ENCODE measurements at regions not wholly inside any gene's neighbourhood (a gene's known extent, or its start where the extent isn't known, plus 50 kb on each side); places are given as distances from the start of the nearest gene placed in this dataset.

DNA sequence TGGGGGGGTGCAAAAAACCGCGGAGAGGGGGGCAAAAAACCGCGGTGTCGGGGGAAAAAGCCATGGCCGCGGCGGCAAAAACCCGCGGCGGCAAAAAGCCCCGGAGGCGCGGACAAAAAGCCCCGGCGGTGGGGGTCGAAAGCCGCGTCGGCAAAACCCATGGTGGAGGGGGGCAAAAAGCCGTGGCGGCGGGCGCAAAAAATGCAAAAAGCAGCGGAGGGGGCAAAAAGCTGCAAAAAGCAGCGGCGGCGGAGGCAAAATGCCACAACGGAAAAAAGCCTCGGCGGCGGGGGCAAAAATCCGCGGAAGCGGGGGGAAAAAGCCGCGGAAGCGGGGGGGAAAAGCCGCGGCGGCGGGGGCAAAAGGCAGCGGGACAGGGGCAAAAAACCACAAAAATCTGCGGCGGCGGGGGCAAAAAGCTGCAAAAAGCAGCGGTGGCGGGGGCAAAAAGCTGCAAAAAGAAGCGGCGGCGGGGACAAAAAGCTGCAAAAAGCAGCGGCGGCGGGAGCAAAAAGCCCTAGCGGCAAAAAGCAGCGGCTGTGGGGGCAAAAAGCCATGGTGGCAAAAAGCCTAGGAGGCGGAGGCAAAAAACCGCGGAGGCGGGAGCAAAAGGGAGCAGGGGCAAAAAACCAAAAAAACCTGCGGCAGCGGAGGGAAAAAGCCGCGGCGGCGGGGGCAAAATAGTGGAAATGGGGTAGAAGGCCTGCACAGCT lies 418.9 kb downstream of the ZNF716 start:
- Histone ChIP-seq H4K91ac (ENCODE audit: insufficient read length, low read depth, low read length) (no peak overlapping the region), H3K14ac (ENCODE audit: insufficient read depth, low read length) (no peak overlapping the region), H2BK120ac (ENCODE audit: low read depth, low read length, poor library complexity, severe bottlenecking) (no peak overlapping the region), H2BK5ac (ENCODE audit: insufficient read length, low read length) (no peak overlapping the region), H3K79me2 (ENCODE audit: insufficient read depth, low read length) (no peaks in the 10 kb centered on the region), H3K4me2 (ENCODE audit: insufficient read depth, insufficient read length, low read length) (no peak overlapping the region), H3K23me2 (ENCODE audit: insufficient read length, low read depth, low read length, poor library complexity, severe bottlenecking) (no peaks in the 10 kb centered on the region), H2AK5ac (ENCODE audit: insufficient read length, low read length) (no peak overlapping the region), H2BK20ac (ENCODE audit: low read depth, low read length, poor library complexity, severe bottlenecking) (no peak overlapping the region), H3K27me3 (ENCODE audit: insufficient read depth, low read length) (no peaks in the 10 kb centered on the region), H3K23ac (ENCODE audit: insufficient read length, low read depth, low read length) (no peak overlapping the region), H3K9ac (ENCODE audit: extremely low read depth, insufficient read length, low read length) (no peak overlapping the region), H2BK15ac (ENCODE audit: low read depth, low read length) (no peak overlapping the region), H2BK12ac (ENCODE audit: insufficient read length, low read depth, low read length) (no peak overlapping the region), H4K20me1 (ENCODE audit: control insufficient read depth, insufficient read depth, insufficient read length) (no peaks in the 10 kb centered on the region), H3T11ph (ENCODE audit: low read length) (no peak overlapping the region), H3K56ac (ENCODE audit: insufficient read length, low read depth, low read length) (no peak overlapping the region), H3K9me3 (ENCODE audit: control insufficient read depth, low read depth, low read length) (peaks cover 16% of the 10 kb centered on the region), H3K79me1 (ENCODE audit: insufficient read depth, low read depth, low read length, poor library complexity, severe bottlenecking) (no peaks in the 10 kb centered on the region), H3K18ac (ENCODE audit: insufficient read length, low read depth, low read length) (no peak overlapping the region), H3K27ac (ENCODE audit: insufficient read length, low read depth, low read length) (no peak overlapping the region), H3K4ac (ENCODE audit: low read depth, low read length) (no peak overlapping the region), H3K4me1 (ENCODE audit: insufficient read depth, low read length) (no peaks in the 10 kb centered on the region), H4K8ac (replicated peaks; ENCODE audit: insufficient read length, low read depth, low read length) (no peak overlapping the region), H4K5ac (ENCODE audit: insufficient read length, low read depth, low read length) (no peak overlapping the region), H2AFZ (ENCODE audit: low read length) (no peak overlapping the region)
- Mint-ChIP-seq H3K9me3 (peaks cover 74 to 81% of the 10 kb centered on the region in 2 experiments), H3K36me3 (ENCODE audit: insufficient read depth in 1 of 3, low read depth in 3 of 3) (peaks cover 4 to 26% (median 15%) of the 10 kb centered on the region in 3 experiments; a peak in 6 of 7 replicates), H3K27me3 (ENCODE audit: low read depth) (peaks cover 2% of the 10 kb centered on the region; the same call in 1 of the 2 replicates), H3K4me3 (no peak overlapping the region), H3K4me1 (no peaks in the 10 kb centered on the region), H3K27ac (no peak overlapping the region)
- TF ChIP-seq, protein P1, sequence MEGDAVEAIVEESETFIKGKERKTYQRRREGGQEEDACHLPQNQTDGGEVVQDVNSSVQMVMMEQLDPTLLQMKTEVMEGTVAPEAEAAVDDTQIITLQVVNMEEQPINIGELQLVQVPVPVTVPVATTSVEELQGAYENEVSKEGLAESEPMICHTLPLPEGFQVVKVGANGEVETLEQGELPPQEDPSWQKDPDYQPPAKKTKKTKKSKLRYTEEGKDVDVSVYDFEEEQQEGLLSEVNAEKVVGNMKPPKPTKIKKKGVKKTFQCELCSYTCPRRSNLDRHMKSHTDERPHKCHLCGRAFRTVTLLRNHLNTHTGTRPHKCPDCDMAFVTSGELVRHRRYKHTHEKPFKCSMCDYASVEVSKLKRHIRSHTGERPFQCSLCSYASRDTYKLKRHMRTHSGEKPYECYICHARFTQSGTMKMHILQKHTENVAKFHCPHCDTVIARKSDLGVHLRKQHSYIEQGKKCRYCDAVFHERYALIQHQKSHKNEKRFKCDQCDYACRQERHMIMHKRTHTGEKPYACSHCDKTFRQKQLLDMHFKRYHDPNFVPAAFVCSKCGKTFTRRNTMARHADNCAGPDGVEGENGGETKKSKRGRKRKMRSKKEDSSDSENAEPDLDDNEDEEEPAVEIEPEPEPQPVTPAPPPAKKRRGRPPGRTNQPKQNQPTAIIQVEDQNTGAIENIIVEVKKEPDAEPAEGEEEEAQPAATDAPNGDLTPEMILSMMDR (conservative IDR thresholded peaks at IDR 0.05) = no peak
- DNase-seq = no peak
- no CpG with 5 or more reads among the region's 66 CpGs for WGBS (ENCODE audit: extremely low coverage, insufficient read length, low lambda C conversion rate)

Data from H9 (cell line).